ENCODE measurements at regions not wholly inside any gene's neighbourhood (a gene's known extent, or its start where the extent isn't known, plus 50 kb on each side); places are given as distances from the start of the nearest gene placed in this dataset.
"Not testable (repeated sequence)": the region's sequence is repeated elsewhere in the genome, so short reads cannot be mapped to it uniquely, and the experiment has no call there.

DNA sequence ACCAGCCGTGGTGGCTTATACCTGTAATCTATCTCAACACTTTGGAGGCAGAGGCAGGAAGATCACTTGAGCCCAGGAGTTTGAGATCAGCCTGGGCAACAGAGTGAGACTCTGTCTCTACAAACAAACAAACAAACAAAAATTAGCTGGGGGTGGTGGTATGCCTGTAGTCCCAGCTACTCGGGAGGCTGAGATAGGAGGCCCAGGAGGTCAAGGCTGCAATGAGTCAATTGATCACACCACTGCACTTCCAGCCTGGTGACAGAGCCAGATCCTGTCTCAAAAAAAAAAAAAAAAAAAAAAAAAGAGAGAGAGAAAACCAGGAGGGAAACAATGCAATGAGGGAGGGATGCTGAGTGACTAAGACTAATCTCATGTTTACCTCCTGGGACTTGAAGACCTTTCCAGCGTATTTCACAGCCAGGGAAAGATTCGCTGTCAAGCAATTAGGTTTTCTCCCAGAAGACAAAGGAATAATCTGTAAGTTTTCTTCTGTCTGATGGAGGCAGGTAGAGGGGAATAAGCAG is 51.1 kb upstream of the MIER3 start:
- Histone ChIP-seq H2BK15ac (replicated peaks; ENCODE audit: low read depth) (no peak overlapping the region), H3K79me2 (ENCODE audit: control insufficient read depth, insufficient read depth, low read length) (no peaks in the 10 kb centered on the region), H2AK5ac (ENCODE audit: low read length) (no peak overlapping the region), H3K18ac (ENCODE audit: low read length) (no peak overlapping the region), H3K27ac (ENCODE audit: low read depth, low read length) (no peak overlapping the region), H3K4me3 (ENCODE audit: low read length) (no peak overlapping the region), H3K4me1 (ENCODE audit: control insufficient read depth, low read depth, low read length) (peaks cover 2% of the 10 kb centered on the region), H3K79me1 (ENCODE audit: low read length) (no peaks in the 10 kb centered on the region), H3K36me3 (ENCODE audit: control insufficient read depth, insufficient read depth, low read length) (no peaks in the 10 kb centered on the region), H3K56ac (ENCODE audit: low read length) (no peak overlapping the region), H4K8ac (ENCODE audit: low read depth, low read length) (no peak overlapping the region), H3K23ac (ENCODE audit: low read length) (no peak overlapping the region), H3K4ac (ENCODE audit: low read depth, low read length) (no peak overlapping the region), H3K27me3 (ENCODE audit: insufficient read depth, low read length, poor library complexity) (no peaks in the 10 kb centered on the region), H3K9ac (ENCODE audit: low read length) (no peak overlapping the region), H2BK5ac (ENCODE audit: low read length) (no peak overlapping the region), H3K4me2 (ENCODE audit: low read length) (no peak overlapping the region), H2BK120ac (ENCODE audit: low read depth, low read length) (no peak overlapping the region), H4K5ac (ENCODE audit: low read length) (no peak overlapping the region)
- DNase-seq, result peak; percentile 59
- WGBS (ENCODE audit: extremely low coverage, insufficient coverage, low lambda C conversion rate), result no CpG with 5 or more reads among the region's 4 CpGs

DNA sequence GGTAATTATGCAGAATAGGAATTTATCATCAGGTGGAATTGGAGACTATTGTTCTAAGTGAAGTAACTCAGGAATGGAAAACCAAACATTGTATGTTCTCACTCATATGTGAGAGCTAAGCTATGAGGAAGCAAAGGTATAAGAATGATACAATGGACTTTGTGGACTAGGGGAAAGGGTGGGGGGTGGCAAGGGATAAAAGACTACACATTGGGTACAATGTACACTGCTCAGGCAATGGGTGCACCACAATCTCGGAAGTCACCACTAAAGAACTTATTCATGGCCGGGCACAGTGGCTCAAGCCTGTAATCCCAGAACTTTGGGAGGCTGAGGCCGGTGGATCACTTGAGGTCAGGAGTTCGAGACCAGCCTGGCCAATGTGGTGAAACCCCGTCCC is 51.6 kb upstream of the MIER3 start:
- not testable (repeated sequence) for H3K4ac ChIP-seq (ENCODE audit: low read depth, low read length); H3K4me3 ChIP-seq (ENCODE audit: low read length); H3K36me3 ChIP-seq (ENCODE audit: control insufficient read depth, insufficient read depth, low read length); H2AK5ac ChIP-seq (ENCODE audit: low read length); H3K4me2 ChIP-seq (ENCODE audit: low read length); H2BK5ac ChIP-seq (ENCODE audit: low read length); H3K79me1 ChIP-seq (ENCODE audit: low read length); H3K79me2 ChIP-seq (ENCODE audit: control insufficient read depth, insufficient read depth, low read length); H3K56ac ChIP-seq (ENCODE audit: low read length); H3K23ac ChIP-seq (ENCODE audit: low read length); H4K8ac ChIP-seq (ENCODE audit: low read depth, low read length); H3K18ac ChIP-seq (ENCODE audit: low read length); H3K27me3 ChIP-seq (ENCODE audit: insufficient read depth, low read length, poor library complexity); H2BK15ac ChIP-seq (replicated peaks; ENCODE audit: low read depth); H2BK120ac ChIP-seq (ENCODE audit: low read depth, low read length); DNase-seq; H3K27ac ChIP-seq (ENCODE audit: low read depth, low read length); H3K4me1 ChIP-seq (ENCODE audit: control insufficient read depth, low read depth, low read length); H3K9ac ChIP-seq (ENCODE audit: low read length); H4K5ac ChIP-seq (ENCODE audit: low read length)
- no CpG with 5 or more reads among the region's 5 CpGs for WGBS (ENCODE audit: extremely low coverage, insufficient coverage, low lambda C conversion rate)

- no peaks in the 10 kb centered on the region for H3K79me1 ChIP-seq (ENCODE audit: low read length)
- H3K18ac ChIP-seq (ENCODE audit: low read length), result no peak overlapping the region
- H3K9ac ChIP-seq (ENCODE audit: low read length), result no peak overlapping the region
- H2AK5ac ChIP-seq (ENCODE audit: low read length), result no peak overlapping the region
- no peak overlapping the region for H2BK15ac ChIP-seq (replicated peaks; ENCODE audit: low read depth)
- peak; percentile 84 for DNase-seq
- no peaks in the 10 kb centered on the region for H3K27me3 ChIP-seq (ENCODE audit: insufficient read depth, low read length, poor library complexity)
- no peak overlapping the region for H3K23ac ChIP-seq (ENCODE audit: low read length)
- no peak overlapping the region for H3K56ac ChIP-seq (ENCODE audit: low read length)
- no peak overlapping the region for H3K4ac ChIP-seq (ENCODE audit: low read depth, low read length)
- H4K8ac ChIP-seq (ENCODE audit: low read depth, low read length), result no peak overlapping the region
- peaks cover 2% of the 10 kb centered on the region for H3K4me1 ChIP-seq (ENCODE audit: control insufficient read depth, low read depth, low read length)
- H2BK120ac ChIP-seq (ENCODE audit: low read depth, low read length), result no peak overlapping the region
- no peak overlapping the region for H4K5ac ChIP-seq (ENCODE audit: low read length)
- H3K4me3 ChIP-seq (ENCODE audit: low read length), result no peak overlapping the region
- no peaks in the 10 kb centered on the region for H3K79me2 ChIP-seq (ENCODE audit: control insufficient read depth, insufficient read depth, low read length)
- no peak overlapping the region for H3K4me2 ChIP-seq (ENCODE audit: low read length)
- no peaks in the 10 kb centered on the region for H3K36me3 ChIP-seq (ENCODE audit: control insufficient read depth, insufficient read depth, low read length)
- WGBS (ENCODE audit: extremely low coverage, insufficient coverage, low lambda C conversion rate), result no CpG with 5 or more reads among the region's 5 CpGs
- H2BK5ac ChIP-seq (ENCODE audit: low read length), result no peak overlapping the region
- no peak overlapping the region for H3K27ac ChIP-seq (ENCODE audit: low read depth, low read length)
These were observed 52.9 kb upstream of the MIER3 start for GRCh38 chr5:57004800-57005199.

GRCh38 chr5:57007344-57007743 is 55.4 kb upstream of the MIER3 start:
- Histone ChIP-seq H2BK15ac (replicated peaks; ENCODE audit: low read depth) (no peak overlapping the region), H2BK120ac (ENCODE audit: low read depth, low read length) (no peak overlapping the region), H3K4me1 (ENCODE audit: control insufficient read depth, low read depth, low read length) (peaks cover 2% of the 10 kb centered on the region), H3K4ac (ENCODE audit: low read depth, low read length) (no peak overlapping the region), H3K4me2 (ENCODE audit: low read length) (no peak overlapping the region), H4K8ac (ENCODE audit: low read depth, low read length) (no peak overlapping the region), H3K4me3 (ENCODE audit: low read length) (no peak overlapping the region), H3K56ac (ENCODE audit: low read length) (no peak overlapping the region), H2AK5ac (ENCODE audit: low read length) (no peak overlapping the region), H3K79me1 (ENCODE audit: low read length) (no peaks in the 10 kb centered on the region), H3K18ac (ENCODE audit: low read length) (no peak overlapping the region), H3K36me3 (ENCODE audit: control insufficient read depth, insufficient read depth, low read length) (no peaks in the 10 kb centered on the region), H3K27me3 (ENCODE audit: insufficient read depth, low read length, poor library complexity) (no peaks in the 10 kb centered on the region), H2BK5ac (ENCODE audit: low read length) (no peak overlapping the region), H3K79me2 (ENCODE audit: control insufficient read depth, insufficient read depth, low read length) (no peaks in the 10 kb centered on the region), H4K5ac (ENCODE audit: low read length) (no peak overlapping the region), H3K9ac (ENCODE audit: low read length) (no peak overlapping the region), H3K23ac (ENCODE audit: low read length) (no peak overlapping the region), H3K27ac (ENCODE audit: low read depth, low read length) (no peak overlapping the region)
- DNase-seq, result no peak
- no CpG with 5 or more reads among the region's 2 CpGs for WGBS (ENCODE audit: extremely low coverage, insufficient coverage, low lambda C conversion rate)

DNA sequence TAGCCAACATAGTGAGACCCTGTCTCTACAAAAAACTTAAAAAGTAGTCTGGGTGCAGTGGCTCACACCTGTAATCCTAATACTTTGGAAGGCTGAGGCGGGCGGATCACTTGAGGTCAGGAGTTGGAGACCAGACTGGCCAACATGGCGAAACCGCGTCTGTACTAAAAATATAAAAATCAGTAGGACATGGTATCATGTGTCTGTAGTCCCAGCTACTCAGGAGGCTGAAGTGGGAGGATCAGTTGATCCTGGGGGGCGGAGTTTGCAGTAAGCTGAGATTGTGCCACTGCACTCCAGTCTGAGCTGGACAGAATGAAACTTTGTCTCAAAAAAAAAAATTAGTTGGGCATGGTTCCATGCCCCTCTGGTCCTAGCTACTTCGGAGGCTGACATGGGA is 57.9 kb upstream of the MIER3 start:
- Histone ChIP-seq H3K18ac (ENCODE audit: low read length) (no peak overlapping the region), H4K5ac (ENCODE audit: low read length) (no peak overlapping the region), H4K8ac (ENCODE audit: low read depth, low read length) (no peak overlapping the region), H3K79me1 (ENCODE audit: low read length) (no peaks in the 10 kb centered on the region), H2AK5ac (ENCODE audit: low read length) (no peak overlapping the region), H2BK120ac (ENCODE audit: low read depth, low read length) (no peak overlapping the region), H3K56ac (ENCODE audit: low read length) (no peak overlapping the region), H3K4me1 (ENCODE audit: control insufficient read depth, low read depth, low read length) (no peaks in the 10 kb centered on the region), H2BK5ac (ENCODE audit: low read length) (no peak overlapping the region), H3K27me3 (ENCODE audit: insufficient read depth, low read length, poor library complexity) (no peaks in the 10 kb centered on the region), H3K27ac (ENCODE audit: low read depth, low read length) (no peak overlapping the region), H2BK15ac (replicated peaks; ENCODE audit: low read depth) (no peak overlapping the region), H3K9ac (ENCODE audit: low read length) (no peak overlapping the region), H3K4me2 (ENCODE audit: low read length) (no peak overlapping the region), H3K4ac (ENCODE audit: low read depth, low read length) (no peak overlapping the region), H3K23ac (ENCODE audit: low read length) (no peak overlapping the region), H3K36me3 (ENCODE audit: control insufficient read depth, insufficient read depth, low read length) (no peaks in the 10 kb centered on the region), H3K4me3 (ENCODE audit: low read length) (no peak overlapping the region), H3K79me2 (ENCODE audit: control insufficient read depth, insufficient read depth, low read length) (no peaks in the 10 kb centered on the region)
- WGBS (ENCODE audit: extremely low coverage, insufficient coverage, low lambda C conversion rate), result no CpG with 5 or more reads among the region's 7 CpGs
- no peak for DNase-seq

GRCh38 chr5:57010786-57011185 is 58.9 kb upstream of the MIER3 start:
- H3K9ac ChIP-seq (ENCODE audit: low read length), result no peak overlapping the region

More at GRCh38 chr5:57010786-57011185, 58.9 kb upstream of the MIER3 start:
- Histone ChIP-seq H3K4me2 (ENCODE audit: low read length) (no peak overlapping the region), H3K27me3 (ENCODE audit: insufficient read depth, low read length, poor library complexity) (no peaks in the 10 kb centered on the region), H3K23ac (ENCODE audit: low read length) (no peak overlapping the region), H3K36me3 (ENCODE audit: control insufficient read depth, insufficient read depth, low read length) (no peaks in the 10 kb centered on the region), H3K4me3 (ENCODE audit: low read length) (no peak overlapping the region), H2BK120ac (ENCODE audit: low read depth, low read length) (no peak overlapping the region), H3K4me1 (ENCODE audit: control insufficient read depth, low read depth, low read length) (no peaks in the 10 kb centered on the region), H3K79me1 (ENCODE audit: low read length) (no peaks in the 10 kb centered on the region), H2BK15ac (replicated peaks; ENCODE audit: low read depth) (no peak overlapping the region), H3K27ac (ENCODE audit: low read depth, low read length) (no peak overlapping the region), H3K56ac (ENCODE audit: low read length) (no peak overlapping the region), H2AK5ac (ENCODE audit: low read length) (no peak overlapping the region), H3K79me2 (ENCODE audit: control insufficient read depth, insufficient read depth, low read length) (no peaks in the 10 kb centered on the region), H3K4ac (ENCODE audit: low read depth, low read length) (no peak overlapping the region), H4K5ac (ENCODE audit: low read length) (no peak overlapping the region), H3K18ac (ENCODE audit: low read length) (no peak overlapping the region), H4K8ac (ENCODE audit: low read depth, low read length) (no peak overlapping the region), H2BK5ac (ENCODE audit: low read length) (no peak overlapping the region)
- DNase-seq, result no peak
- no CpG with 5 or more reads among the region's 4 CpGs for WGBS (ENCODE audit: extremely low coverage, insufficient coverage, low lambda C conversion rate)

All from mesendoderm (in vitro differentiated cells).